ENCODE measurements at regions not wholly inside any gene's neighbourhood (a gene's known extent, or its start where the extent isn't known, plus 50 kb on each side); places are given as distances from the start of the nearest gene placed in this dataset.

DNA sequence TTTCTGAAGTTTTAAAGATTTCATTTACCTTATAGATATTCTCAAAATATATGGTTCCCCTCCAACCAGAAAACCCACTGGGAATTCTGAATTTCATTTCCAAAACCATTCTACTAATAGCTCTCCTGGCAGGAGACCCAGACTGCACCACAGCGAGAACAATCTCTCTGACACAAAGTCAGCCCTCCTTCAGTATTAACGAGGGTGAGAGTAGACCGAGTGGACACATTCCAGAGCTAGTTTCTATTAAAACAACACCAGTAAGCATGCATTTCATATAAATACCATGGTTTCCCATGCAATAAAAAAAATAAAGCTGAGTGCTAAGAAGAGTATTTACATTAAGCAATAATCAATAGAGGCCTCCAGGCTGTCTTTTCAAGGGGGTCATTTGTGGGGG, 899.6 kb upstream of the SLC35B3 start:
- TF ChIP-seq CTCF (IDR thresholded peaks at IDR 0.05; ENCODE audit: insufficient read depth, low read depth, low read length) (no peak), EZH2 (IDR thresholded peaks at IDR 0.05; ENCODE audit: insufficient read depth, low read length) (no peak)
- Histone ChIP-seq H3K9ac (ENCODE audit: low read length) (no peak overlapping the region), H3K4me3 (ENCODE audit: insufficient read depth, low read depth, low read length) (no peak overlapping the region), H4K20me1 (ENCODE audit: insufficient read depth, low read length) (no peaks in the 10 kb centered on the region), H3K4me1 (ENCODE audit: insufficient read depth, low read length) (no peaks in the 10 kb centered on the region), H3K9me3 (ENCODE audit: insufficient read depth, low read depth, low read length) (no peaks in the 10 kb centered on the region), H2AFZ (ENCODE audit: low read depth, low read length) (no peak overlapping the region), H3K4me2 (ENCODE audit: low read length) (no peak overlapping the region), H3K27ac (ENCODE audit: low read depth, low read length) (no peak overlapping the region), H3K27me3 (ENCODE audit: insufficient read depth, low read length) (no peaks in the 10 kb centered on the region), H3K79me2 (ENCODE audit: insufficient read depth, low read length) (no peaks in the 10 kb centered on the region), H3K36me3 (ENCODE audit: insufficient read depth, low read length) (no peaks in the 10 kb centered on the region)
- no peaks in the 10 kb centered on the region for H3K36me3 Mint-ChIP-seq (ENCODE audit: low read depth, unreplicated experiment)
- no peak overlapping the region for H3K27ac Mint-ChIP-seq (ENCODE audit: unreplicated experiment)
- FAIRE-seq (no peak), DNase-seq (ENCODE audit: low read depth) (no peak)
- H3K27me3 Mint-ChIP-seq (ENCODE audit: low read depth, unreplicated experiment): no peaks in the 10 kb centered on the region
- H3K4me1 Mint-ChIP-seq (ENCODE audit: low read depth, unreplicated experiment): no peaks in the 10 kb centered on the region
- no peak overlapping the region for H3K4me3 Mint-ChIP-seq (ENCODE audit: unreplicated experiment)
- peaks cover 2% of the 10 kb centered on the region for H3K9me3 Mint-ChIP-seq (ENCODE audit: unreplicated experiment)

DNA sequence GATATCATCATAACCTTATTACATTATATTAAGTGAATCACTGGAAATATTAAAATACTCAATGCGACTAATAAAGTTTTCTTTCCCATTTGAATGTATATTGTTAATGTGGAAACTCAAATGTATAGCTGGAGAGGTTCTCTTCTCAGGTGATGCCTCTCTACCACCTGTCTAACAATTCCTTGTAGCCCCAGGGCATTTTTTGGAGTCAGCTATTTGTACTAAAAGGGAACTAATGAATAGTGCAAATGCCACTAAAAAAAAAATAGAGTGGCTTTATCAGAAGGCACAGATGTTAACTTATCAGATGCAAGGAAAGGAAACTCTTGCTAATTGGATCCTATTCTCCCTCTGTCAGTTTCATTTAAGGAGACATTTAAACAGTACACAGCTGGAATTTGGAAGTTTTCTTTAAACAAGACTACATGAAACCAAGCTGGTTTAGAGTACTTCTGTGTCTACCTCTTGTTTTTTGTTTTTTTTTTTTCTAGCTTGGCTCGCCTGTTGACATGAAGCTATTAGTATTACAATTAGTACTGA, 897.0 kb upstream of the SLC35B3 start:
- H3K36me3 Mint-ChIP-seq (ENCODE audit: low read depth, unreplicated experiment): no peaks in the 10 kb centered on the region
- TF ChIP-seq CTCF (IDR thresholded peaks at IDR 0.05; ENCODE audit: insufficient read depth, low read depth, low read length) (no peak), EZH2 (IDR thresholded peaks at IDR 0.05; ENCODE audit: insufficient read depth, low read length) (no peak)
- H3K4me3 Mint-ChIP-seq (ENCODE audit: unreplicated experiment): no peak overlapping the region
- H3K4me1 Mint-ChIP-seq (ENCODE audit: low read depth, unreplicated experiment): no peaks in the 10 kb centered on the region
- Histone ChIP-seq H3K9ac (ENCODE audit: low read length) (no peak overlapping the region), H3K27ac (ENCODE audit: low read depth, low read length) (no peak overlapping the region), H4K20me1 (ENCODE audit: insufficient read depth, low read length) (no peaks in the 10 kb centered on the region), H3K36me3 (ENCODE audit: insufficient read depth, low read length) (no peaks in the 10 kb centered on the region), H3K4me1 (ENCODE audit: insufficient read depth, low read length) (no peaks in the 10 kb centered on the region), H3K9me3 (ENCODE audit: insufficient read depth, low read depth, low read length) (no peaks in the 10 kb centered on the region), H3K4me3 (ENCODE audit: insufficient read depth, low read depth, low read length) (no peak overlapping the region), H3K79me2 (ENCODE audit: insufficient read depth, low read length) (no peaks in the 10 kb centered on the region), H3K4me2 (ENCODE audit: low read length) (no peak overlapping the region), H3K27me3 (ENCODE audit: insufficient read depth, low read length) (no peaks in the 10 kb centered on the region), H2AFZ (ENCODE audit: low read depth, low read length) (no peak overlapping the region)
- H3K27ac Mint-ChIP-seq (ENCODE audit: unreplicated experiment): no peak overlapping the region
- H3K27me3 Mint-ChIP-seq (ENCODE audit: low read depth, unreplicated experiment): no peaks in the 10 kb centered on the region
- FAIRE-seq (no peak), DNase-seq (ENCODE audit: low read depth) (no peak)
- no peaks in the 10 kb centered on the region for H3K9me3 Mint-ChIP-seq (ENCODE audit: unreplicated experiment)

- H3K27ac Mint-ChIP-seq (ENCODE audit: unreplicated experiment): no peak overlapping the region
- H3K4me3 Mint-ChIP-seq (ENCODE audit: unreplicated experiment): no peak overlapping the region
- no peaks in the 10 kb centered on the region for H3K27me3 Mint-ChIP-seq (ENCODE audit: low read depth, unreplicated experiment)
- Histone ChIP-seq H4K20me1 (ENCODE audit: insufficient read depth, low read length) (no peaks in the 10 kb centered on the region), H3K9ac (ENCODE audit: low read length) (no peak overlapping the region), H3K4me1 (ENCODE audit: insufficient read depth, low read length) (no peaks in the 10 kb centered on the region), H2AFZ (ENCODE audit: low read depth, low read length) (no peak overlapping the region), H3K4me3 (ENCODE audit: insufficient read depth, low read depth, low read length) (no peak overlapping the region), H3K36me3 (ENCODE audit: insufficient read depth, low read length) (no peaks in the 10 kb centered on the region), H3K4me2 (ENCODE audit: low read length) (no peak overlapping the region), H3K27me3 (ENCODE audit: insufficient read depth, low read length) (no peaks in the 10 kb centered on the region), H3K27ac (ENCODE audit: low read depth, low read length) (no peak overlapping the region), H3K79me2 (ENCODE audit: insufficient read depth, low read length) (no peaks in the 10 kb centered on the region), H3K9me3 (ENCODE audit: insufficient read depth, low read depth, low read length) (no peaks in the 10 kb centered on the region)
- no peaks in the 10 kb centered on the region for H3K9me3 Mint-ChIP-seq (ENCODE audit: unreplicated experiment)
- no peaks in the 10 kb centered on the region for H3K36me3 Mint-ChIP-seq (ENCODE audit: low read depth, unreplicated experiment)
- TF ChIP-seq CTCF (IDR thresholded peaks at IDR 0.05; ENCODE audit: insufficient read depth, low read depth, low read length): no peak
- no peak for TF ChIP-seq EZH2 (IDR thresholded peaks at IDR 0.05; ENCODE audit: insufficient read depth, low read length)
- no peak for DNase-seq (ENCODE audit: low read depth)
- H3K4me1 Mint-ChIP-seq (ENCODE audit: low read depth, unreplicated experiment): no peaks in the 10 kb centered on the region
- no peak for FAIRE-seq
Observed at GRCh38 chr6:9316831-9317230, 881.5 kb upstream of the SLC35B3 start.
